Central memory CD8-positive, alpha-beta T cell (primary cell): ENCODE measurements at regions not wholly inside any gene's neighbourhood (a gene's known extent, or its start where the extent isn't known, plus 50 kb on each side); places are given as distances from the start of the nearest gene placed in this dataset.

Source experiments
- ATAC-seq: fragments of 150-1000 bp; cut with Tn5 transposase; replicated peaks from 2 replicates; pipeline ENCODE4 v1.10.0; 2022; ENCODE audit warnings: mild to moderate bottlenecking, moderate FRiP score, moderate number of reproducible peaks; ENCODE audit not compliant: poor library complexity, severe bottlenecking; ENCODE audit errors: extremely low read depth
- DNase-seq, 2 donors: peaks; one replicate each; pipeline ENCODE4 v3.0.0; 2021; ENCODE audit warnings: low spot score in 2 of 2
- H3K27ac Mint-ChIP-seq: one replicate; pipeline ENCODE4 v1.8.0; 2022; ENCODE audit warnings: low read depth, mild to moderate bottlenecking, moderate library complexity, mixed read lengths
- H3K27me3 Mint-ChIP-seq: one replicate; pipeline ENCODE4 v1.8.0; 2022; ENCODE audit warnings: mixed read lengths
- H3K36me3 Mint-ChIP-seq: one replicate; pipeline ENCODE4 v1.8.0; 2022; ENCODE audit warnings: mild to moderate bottlenecking, moderate library complexity, mixed read lengths; ENCODE audit not compliant: insufficient read depth
- H3K4me1 Mint-ChIP-seq: one replicate; pipeline ENCODE4 v1.8.0; 2022; ENCODE audit warnings: mixed read lengths
- H3K4me3 Mint-ChIP-seq: one replicate; pipeline ENCODE4 v1.8.0; 2022; ENCODE audit warnings: mild to moderate bottlenecking, moderate library complexity, mixed read lengths
- H3K9me3 Mint-ChIP-seq: one replicate; pipeline ENCODE4 v1.8.0; 2022; ENCODE audit warnings: mixed read lengths

DNA sequence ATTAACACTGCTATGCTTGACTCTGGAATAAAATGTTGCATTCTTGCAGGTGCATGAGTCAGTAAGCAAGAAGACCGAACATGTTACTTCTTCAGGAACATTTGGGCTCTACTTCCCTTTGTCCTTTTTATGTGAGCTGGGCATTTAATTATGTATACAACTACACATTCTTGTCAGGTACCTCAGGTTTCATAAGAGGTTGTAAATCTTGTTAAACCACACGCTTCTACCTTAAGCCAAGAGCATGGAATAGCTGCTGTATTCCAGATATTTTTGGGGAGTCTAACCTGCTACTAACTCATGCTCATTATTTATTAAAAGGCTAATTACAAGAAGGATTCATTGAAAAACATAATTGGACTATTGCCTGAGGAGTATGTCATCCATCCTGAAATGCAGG is 414.2 kb upstream of the KLF6 start:
- no peaks in the 10 kb centered on the region for H3K36me3 Mint-ChIP-seq
- no peak overlapping the region for H3K27ac Mint-ChIP-seq

DNA sequence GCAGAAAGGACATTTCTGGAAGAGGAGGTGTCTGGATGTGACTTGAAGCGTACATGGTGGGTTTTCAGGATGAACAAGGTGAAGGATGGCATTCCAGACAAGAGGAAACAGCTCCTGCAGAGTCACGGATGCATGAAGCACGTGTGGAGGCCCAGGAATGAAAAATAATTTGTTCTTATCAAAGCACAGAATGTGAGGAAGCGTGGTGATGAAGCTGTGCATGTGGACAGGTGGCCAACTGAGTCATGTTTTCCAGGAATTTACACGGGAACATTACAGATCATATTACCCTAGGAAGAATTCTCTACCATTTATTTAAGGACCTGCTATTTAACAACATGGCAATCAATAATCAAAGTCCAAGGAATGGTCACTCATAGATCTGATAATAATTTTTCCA is 413.2 kb upstream of the KLF6 start:
- ATAC-seq (no peak), DNase-seq (no peak)
- Mint-ChIP-seq H3K9me3 (no peaks in the 10 kb centered on the region), H3K27ac (no peak overlapping the region), H3K4me1 (peaks cover 7% of the 10 kb centered on the region), H3K36me3 (no peaks in the 10 kb centered on the region), H3K4me3 (no peak overlapping the region), H3K27me3 (peaks cover 11% of the 10 kb centered on the region)

More for the DNA sequence above, 414.2 kb upstream of the KLF6 start:
- DNase-seq (no peak), ATAC-seq (no peak)
- Mint-ChIP-seq H3K9me3 (no peaks in the 10 kb centered on the region), H3K27me3 (peaks cover 11% of the 10 kb centered on the region), H3K4me3 (no peak overlapping the region), H3K4me1 (peaks cover 7% of the 10 kb centered on the region)

DNA sequence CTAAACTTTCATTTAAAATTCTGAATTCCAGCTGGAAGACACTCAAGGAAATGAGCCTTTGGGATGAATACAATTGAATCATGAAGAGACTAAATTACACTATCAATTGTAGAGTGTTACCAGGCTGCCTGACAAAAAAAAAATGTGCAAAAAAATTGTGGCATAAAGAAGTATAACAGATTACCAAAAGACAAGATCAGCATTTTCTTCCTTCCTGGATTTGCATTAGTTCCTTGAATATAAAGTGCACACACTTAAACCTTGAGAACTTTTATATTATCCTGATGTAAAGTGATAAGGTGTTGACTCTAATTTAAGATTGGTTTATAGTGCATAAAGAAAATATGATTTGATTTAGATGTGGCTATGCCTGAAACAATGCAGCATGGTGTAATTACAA is 412.7 kb upstream of the KLF6 start:
- no peak overlapping the region for H3K4me3 Mint-ChIP-seq
- H3K4me1 Mint-ChIP-seq, result peaks cover 7% of the 10 kb centered on the region
- ATAC-seq (no peak), DNase-seq (no peak)
- H3K27ac Mint-ChIP-seq, result no peak overlapping the region
- no peaks in the 10 kb centered on the region for H3K9me3 Mint-ChIP-seq
- no peaks in the 10 kb centered on the region for H3K36me3 Mint-ChIP-seq
- H3K27me3 Mint-ChIP-seq, result peaks cover 11% of the 10 kb centered on the region

DNA sequence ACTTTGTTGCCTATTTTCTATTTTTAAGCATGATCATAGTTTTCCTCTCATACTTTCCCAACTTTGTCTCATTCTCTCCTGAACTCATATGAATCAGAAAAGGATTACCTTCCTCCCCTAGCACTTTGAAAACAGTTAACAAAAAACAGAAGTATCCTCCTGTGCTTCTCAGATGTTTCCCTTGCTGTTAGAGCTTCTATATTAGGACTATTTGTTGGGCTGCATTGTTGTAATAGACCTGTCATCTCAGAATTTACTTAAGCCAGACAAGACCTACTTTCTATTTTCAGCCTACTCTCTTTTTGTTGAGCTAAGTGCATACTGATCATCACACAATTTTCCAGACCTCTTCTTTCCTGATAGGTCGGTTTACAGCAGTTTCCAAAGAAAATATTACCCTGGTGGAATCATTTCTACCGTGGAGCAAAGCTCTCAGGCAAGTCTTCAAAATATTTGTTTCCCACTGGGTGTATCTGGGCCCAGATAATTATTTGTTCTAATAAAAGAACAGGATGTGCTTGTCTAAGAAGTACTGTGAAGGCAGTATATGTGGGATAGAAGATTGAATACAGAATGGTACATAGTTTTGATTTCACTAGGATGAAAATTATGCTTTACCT is 411.9 kb upstream of the KLF6 start:
- H3K36me3 Mint-ChIP-seq, result no peaks in the 10 kb centered on the region
- no peaks in the 10 kb centered on the region for H3K9me3 Mint-ChIP-seq
- peaks cover 5% of the 10 kb centered on the region for H3K4me1 Mint-ChIP-seq
- H3K27ac Mint-ChIP-seq, result no peak overlapping the region
- ATAC-seq (no peak), DNase-seq (no peak)
- H3K4me3 Mint-ChIP-seq, result no peak overlapping the region
- H3K27me3 Mint-ChIP-seq, result peaks cover 8% of the 10 kb centered on the region

DNA sequence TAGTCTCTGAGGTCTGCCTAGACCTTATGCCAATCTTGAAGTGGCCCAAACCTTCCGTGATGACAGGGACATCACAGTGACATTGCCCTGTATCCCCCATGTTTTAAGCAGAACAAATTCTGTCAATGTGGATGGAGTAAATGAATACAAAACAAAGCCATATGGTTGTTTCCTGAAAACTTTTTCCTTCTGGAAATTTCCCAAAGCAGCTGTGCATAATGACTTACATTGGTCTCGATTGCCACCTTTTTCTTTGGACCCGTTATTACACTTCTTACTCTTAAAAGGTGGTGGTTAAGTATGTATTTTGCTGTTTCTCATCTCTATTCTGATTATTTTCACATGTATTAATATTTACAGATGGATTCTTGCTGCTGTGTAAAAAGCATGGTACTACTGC is 411.2 kb upstream of the KLF6 start:
- Mint-ChIP-seq H3K4me3 (no peak overlapping the region), H3K36me3 (no peaks in the 10 kb centered on the region), H3K27ac (no peak overlapping the region), H3K27me3 (peaks cover 1% of the 10 kb centered on the region), H3K9me3 (no peaks in the 10 kb centered on the region), H3K4me1 (no peaks in the 10 kb centered on the region)
- DNase-seq (no peak), ATAC-seq (no peak)

DNA sequence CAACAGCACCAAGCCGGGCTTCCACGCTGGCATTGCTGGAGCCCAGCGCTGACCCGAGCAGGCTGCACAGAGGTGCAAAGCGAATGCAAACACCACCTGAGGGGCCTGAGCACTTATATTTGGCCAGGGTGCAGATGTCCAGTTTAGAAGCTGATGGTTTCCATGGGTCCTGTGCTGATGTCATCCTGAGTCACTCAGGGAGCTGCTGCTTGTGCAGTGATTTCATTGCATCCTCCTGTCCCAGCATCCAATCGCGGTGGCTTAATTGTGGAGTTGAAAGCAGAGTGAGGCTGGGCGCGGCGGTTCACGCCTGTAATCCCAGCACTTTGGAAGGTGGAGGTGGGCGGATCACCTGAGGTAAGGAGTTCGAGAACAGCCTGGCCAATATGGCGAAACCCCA is 410.2 kb upstream of the KLF6 start:
- no peaks in the 10 kb centered on the region for H3K36me3 Mint-ChIP-seq
- H3K4me1 Mint-ChIP-seq, result no peaks in the 10 kb centered on the region
- no peak overlapping the region for H3K27ac Mint-ChIP-seq
- ATAC-seq (no peak), DNase-seq (no peak)
- H3K9me3 Mint-ChIP-seq, result peaks cover 2% of the 10 kb centered on the region
- H3K27me3 Mint-ChIP-seq, result no peaks in the 10 kb centered on the region
- H3K4me3 Mint-ChIP-seq, result no peak overlapping the region

DNA sequence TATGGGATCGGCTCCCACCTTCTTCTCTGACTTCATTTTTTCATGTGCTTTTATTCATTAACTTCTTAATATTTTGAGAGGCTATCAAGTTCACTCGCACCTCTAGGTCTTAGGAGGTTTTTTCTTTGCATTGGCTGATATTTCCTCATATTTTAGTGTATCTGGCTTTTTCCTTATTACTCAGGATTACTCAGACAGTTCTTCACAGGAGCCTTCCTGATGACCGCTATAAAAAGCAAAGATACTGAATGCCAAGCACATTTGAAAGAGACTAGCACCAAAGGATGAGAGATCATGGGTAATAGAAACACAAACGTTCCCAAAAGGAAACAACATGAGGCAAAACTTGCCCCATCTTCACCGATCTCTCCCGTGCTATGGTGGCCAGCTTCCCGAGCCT is 409.2 kb upstream of the KLF6 start:
- Mint-ChIP-seq H3K4me3 (no peak overlapping the region), H3K4me1 (no peaks in the 10 kb centered on the region), H3K9me3 (peaks cover 7% of the 10 kb centered on the region), H3K36me3 (no peaks in the 10 kb centered on the region), H3K27ac (no peak overlapping the region), H3K27me3 (no peaks in the 10 kb centered on the region)
- no peak for ATAC-seq
- DNase-seq, result no peak

DNA sequence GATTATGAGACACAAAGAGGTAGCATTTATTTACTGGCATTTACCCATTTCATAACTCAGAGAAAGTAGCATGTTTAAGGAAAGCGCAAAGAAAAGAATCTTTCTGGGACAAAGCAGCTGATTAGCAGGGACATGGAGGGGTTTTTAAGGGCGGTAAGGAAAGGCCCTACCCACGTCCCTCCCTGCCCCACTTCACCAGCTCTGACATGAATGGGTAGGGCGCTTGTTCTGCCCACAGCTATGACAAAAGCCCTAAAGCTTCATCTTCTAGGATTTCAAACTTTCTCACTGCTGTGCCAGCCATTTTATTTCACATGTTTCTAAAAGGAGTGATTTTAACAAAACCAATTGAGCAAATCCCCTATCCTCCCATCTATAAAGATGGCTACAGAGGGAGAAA is 406.9 kb upstream of the KLF6 start:
- Mint-ChIP-seq H3K36me3 (no peaks in the 10 kb centered on the region), H3K27ac (no peak overlapping the region), H3K4me1 (no peaks in the 10 kb centered on the region), H3K9me3 (peaks cover 7% of the 10 kb centered on the region), H3K27me3 (no peaks in the 10 kb centered on the region), H3K4me3 (no peak overlapping the region)
- ATAC-seq (no peak), DNase-seq (no peak)

DNA sequence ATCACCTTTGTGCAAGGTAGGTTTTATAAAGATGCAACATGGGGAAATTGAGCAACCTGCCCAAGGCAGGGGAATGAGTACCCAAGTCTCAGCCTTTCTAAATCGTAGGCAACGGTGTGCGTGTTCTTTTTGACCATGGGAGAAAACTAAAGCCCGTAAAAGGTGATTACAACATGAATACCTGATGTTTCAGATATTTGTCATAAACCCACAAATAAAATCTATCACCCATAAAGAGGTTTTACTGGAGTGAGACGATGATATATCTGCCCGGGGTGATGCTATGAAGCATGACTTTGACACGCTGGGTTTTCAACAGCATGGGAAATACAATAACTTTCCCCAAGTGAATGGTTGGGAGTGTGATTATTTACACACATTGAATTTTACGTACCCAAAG is 406.3 kb upstream of the KLF6 start:
- Mint-ChIP-seq H3K9me3 (peaks cover 7% of the 10 kb centered on the region), H3K4me3 (no peak overlapping the region), H3K36me3 (no peaks in the 10 kb centered on the region), H3K27ac (no peak overlapping the region), H3K27me3 (no peaks in the 10 kb centered on the region), H3K4me1 (no peaks in the 10 kb centered on the region)
- ATAC-seq (no peak), DNase-seq (no peak)

DNA sequence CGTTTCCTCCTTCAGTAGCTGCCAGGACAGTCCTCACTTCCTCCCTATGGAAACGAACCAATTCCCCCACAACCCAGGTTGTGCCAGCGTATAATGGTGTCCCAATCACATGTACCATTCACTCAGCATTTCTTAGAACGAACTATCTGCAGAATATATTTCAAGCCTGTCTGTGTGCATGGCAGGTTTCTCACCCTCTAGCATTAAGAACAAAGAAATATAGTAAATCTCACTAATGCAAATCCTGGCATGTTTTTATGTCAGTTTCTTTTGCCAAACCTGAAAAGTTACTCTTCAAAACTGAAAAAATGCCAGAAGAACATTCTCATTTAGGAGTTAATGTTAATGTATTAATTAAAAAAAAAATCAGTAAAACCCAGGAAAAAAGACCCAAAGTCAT is 405.9 kb upstream of the KLF6 start:
- Mint-ChIP-seq H3K27ac (no peak overlapping the region), H3K4me3 (no peak overlapping the region), H3K27me3 (no peaks in the 10 kb centered on the region), H3K9me3 (peaks cover 7% of the 10 kb centered on the region), H3K4me1 (no peaks in the 10 kb centered on the region), H3K36me3 (no peaks in the 10 kb centered on the region)
- DNase-seq, result no peak
- ATAC-seq, result no peak

DNA sequence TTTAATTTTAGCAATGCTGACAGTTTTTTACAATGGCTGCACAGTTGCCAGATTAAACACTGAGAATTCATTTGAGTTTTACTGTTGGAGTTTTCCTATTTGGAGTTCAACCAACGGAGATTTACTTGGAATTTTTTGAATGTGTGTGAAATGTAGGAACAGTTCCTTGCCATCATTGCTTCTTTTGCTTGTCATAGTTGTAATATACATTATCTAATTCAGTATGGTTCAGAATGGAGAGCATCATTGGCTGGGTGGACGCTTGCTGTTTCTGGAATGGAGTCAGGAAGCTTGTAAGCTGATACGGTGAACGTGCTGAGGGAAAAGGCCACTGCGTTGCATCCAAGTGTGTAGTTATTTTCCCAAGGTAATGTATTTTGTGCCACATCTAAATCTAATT is 404.3 kb upstream of the KLF6 start:
- Mint-ChIP-seq H3K4me1 (no peaks in the 10 kb centered on the region), H3K4me3 (no peak overlapping the region), H3K36me3 (no peaks in the 10 kb centered on the region), H3K27ac (no peak overlapping the region), H3K9me3 (peaks cover 7% of the 10 kb centered on the region), H3K27me3 (no peaks in the 10 kb centered on the region)
- DNase-seq (no peak), ATAC-seq (no peak)

DNA sequence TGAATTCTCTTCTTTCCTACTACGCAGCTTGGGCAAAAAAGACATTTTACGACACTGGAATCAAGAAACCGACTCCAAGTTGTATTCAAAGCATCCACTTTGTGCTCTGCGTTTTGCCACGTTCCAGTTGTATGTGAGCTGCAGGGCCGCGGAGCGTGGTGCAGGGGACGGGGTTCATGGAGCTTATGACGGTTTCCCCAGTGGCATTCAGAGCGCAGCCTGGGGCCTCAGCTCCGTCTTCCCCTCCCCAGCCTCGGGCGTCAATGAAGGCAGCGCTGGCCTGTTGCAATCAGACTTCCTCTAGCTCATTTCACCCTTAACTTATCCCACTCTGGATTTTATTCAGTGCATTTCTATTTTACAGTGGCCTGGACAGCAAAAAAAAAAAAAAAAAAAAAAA is 403.4 kb upstream of the KLF6 start:
- ATAC-seq (no peak), DNase-seq (no peak)
- H3K36me3 Mint-ChIP-seq, result no peaks in the 10 kb centered on the region
- H3K27ac Mint-ChIP-seq, result no peak overlapping the region
- H3K27me3 Mint-ChIP-seq, result no peaks in the 10 kb centered on the region
- peaks cover 7% of the 10 kb centered on the region for H3K9me3 Mint-ChIP-seq
- no peak overlapping the region for H3K4me3 Mint-ChIP-seq
- no peaks in the 10 kb centered on the region for H3K4me1 Mint-ChIP-seq

DNA sequence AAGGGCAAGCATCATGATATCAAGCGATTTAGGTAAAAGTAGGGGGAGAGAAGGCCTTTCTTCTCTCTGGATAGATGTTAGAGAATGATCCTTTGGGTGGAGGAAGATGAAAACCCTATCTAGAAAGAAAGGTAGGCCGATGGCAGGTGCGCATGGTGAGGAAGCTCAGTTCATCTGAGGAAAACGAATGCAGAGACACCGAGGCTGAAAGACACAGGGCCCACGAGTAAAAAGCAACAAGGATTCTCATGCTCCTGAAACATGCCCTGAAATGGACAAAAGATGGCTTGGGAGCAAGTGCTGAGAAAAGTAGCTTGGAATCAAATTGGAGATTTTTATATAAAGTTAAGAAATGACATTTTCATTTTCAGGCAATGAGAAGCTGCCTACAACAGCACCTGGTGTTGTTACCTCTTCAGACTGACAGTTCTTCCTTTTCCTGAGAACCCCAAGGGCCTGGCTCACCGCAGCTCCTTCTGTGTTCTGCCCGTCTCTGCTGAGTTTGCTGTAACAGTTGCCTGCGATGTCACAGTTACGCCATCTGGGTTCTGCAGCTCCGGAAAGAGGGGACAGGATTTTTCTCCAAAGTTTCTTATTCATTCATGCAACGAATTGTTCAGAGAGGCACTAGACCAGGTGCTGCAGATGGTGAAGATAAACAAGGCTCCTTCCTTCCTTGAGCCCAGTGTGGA is 402.0 kb upstream of the KLF6 start:
- Mint-ChIP-seq H3K27ac (no peak overlapping the region), H3K27me3 (no peaks in the 10 kb centered on the region), H3K4me1 (no peaks in the 10 kb centered on the region), H3K9me3 (peaks cover 7% of the 10 kb centered on the region), H3K36me3 (no peaks in the 10 kb centered on the region), H3K4me3 (no peak overlapping the region)
- DNase-seq (no peak), ATAC-seq (no peak)
